GM18511 (cell line): ENCODE measurements at regions not wholly inside any gene's neighbourhood (a gene's known extent, or its start where the extent isn't known, plus 50 kb on each side); places are given as distances from the start of the nearest gene placed in this dataset.

Experiments
- ATAC-seq: cut with Tn5 transposase; IDR thresholded peaks from one replicate; pipeline ENCODE4 v1.9.1; 2021; ENCODE audit warnings: mild to moderate bottlenecking, moderate library complexity; ENCODE audit not compliant: unreplicated experiment

- ATAC-seq: no peak
Observed at GRCh38 chr13:54150851-54151250, 1122.2 kb downstream of the OLFM4 start.

DNA sequence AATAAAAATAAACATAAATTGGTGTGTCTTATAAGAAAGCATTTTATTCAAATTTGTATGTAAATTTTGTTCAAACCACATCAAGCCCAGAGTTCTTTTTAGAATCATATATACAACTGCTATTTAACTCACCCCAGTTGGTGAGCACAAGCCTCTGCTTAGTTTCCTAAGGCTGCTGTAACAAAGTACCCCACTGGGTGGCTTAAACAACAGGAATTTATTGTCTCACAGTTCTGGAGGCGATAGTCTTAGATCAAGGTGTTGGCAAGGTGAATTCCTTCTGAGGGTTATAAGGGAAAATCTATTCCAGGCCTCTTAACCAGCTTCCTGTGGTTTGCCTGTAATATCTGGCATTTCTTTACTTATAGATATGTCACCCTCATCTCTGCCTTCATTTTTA, 1133.5 kb downstream of the OLFM4 start:
- no peak for ATAC-seq

- no peak for ATAC-seq
Observed at GRCh38 chr13:54165581-54166215, 1137.1 kb downstream of the OLFM4 start.

DNA sequence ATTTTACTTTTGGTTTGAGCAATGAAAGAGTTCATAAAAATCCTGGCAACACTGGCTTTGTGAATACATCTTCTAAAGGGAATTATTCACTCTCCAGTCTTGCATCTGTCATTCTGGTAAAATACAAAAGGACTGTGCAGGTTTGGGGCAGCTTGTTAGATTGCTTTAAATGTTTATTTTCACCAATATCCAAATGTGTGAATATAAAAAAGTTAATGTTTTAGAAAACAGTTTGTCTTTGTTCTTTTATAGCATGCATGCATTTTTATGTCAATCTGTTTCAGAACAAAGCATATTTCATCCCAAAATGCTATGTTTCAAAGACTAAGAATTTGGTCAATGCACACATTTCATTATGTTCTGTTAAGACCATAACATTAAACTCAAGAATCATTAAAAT, 1145.4 kb downstream of the OLFM4 start:
- ATAC-seq: no peak

DNA sequence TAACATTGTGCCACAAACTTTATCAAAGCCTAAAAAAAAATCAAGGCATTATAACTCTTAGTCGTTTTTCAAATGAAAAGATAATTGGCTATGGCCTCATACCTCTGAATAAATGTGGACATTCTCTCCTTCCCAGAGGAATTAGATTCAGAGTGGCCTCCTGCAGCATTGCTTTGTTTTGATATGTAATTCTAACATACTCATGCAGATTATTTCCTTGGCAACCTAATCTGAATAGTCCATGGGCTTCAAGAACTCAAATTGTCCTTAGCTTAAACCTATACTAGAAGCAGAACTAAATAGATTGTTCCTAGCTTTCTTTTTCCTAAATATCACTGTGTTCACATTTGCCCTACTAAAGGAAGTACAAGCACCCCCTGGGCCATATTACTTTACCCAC, 1146.9 kb downstream of the OLFM4 start:
- ATAC-seq: no peak

- no peak for ATAC-seq
Observed at GRCh38 chr13:54177466-54177865, 1148.9 kb downstream of the OLFM4 start.

DNA sequence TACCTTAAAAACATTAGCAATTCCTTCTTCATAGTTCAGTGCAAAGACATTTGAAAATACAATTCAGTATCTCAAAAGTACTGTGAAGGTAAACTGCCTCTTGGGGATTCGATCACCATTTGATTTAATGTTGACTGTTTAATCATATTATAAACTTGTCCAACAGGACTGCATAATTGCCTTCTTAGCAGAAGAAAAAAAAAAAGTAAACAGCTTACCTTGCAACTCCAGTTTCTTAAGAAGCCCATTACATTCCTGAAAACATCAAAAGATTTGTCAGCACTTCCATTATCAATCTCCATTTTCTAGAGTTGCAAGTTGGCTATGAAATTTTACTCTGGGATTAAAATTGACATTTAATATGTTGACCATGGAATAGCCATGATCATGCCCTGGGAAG, 1154.6 kb downstream of the OLFM4 start:
- no peak for ATAC-seq

DNA sequence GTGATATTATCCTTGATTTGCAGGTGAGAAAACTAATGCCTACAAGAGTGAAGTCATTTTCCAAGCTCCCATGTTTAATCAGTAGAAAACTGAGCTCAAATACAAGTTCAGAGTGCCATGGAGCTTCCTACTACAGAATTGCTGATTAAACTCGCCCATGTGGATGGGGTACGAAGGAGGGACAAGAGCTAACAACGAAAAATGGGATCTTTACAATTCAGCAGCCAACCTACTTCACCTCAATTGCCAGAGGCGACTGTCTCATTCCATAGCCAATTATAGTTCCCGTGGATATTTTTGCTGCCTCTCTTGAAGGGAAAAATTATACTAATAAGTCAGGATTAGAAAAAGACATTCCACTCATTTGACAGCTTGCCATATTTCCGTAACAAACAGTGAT, 1155.1 kb downstream of the OLFM4 start:
- ATAC-seq: no peak

- ATAC-seq: no peak
Observed at GRCh38 chr13:54184576-54184975, 1156.0 kb downstream of the OLFM4 start.

DNA sequence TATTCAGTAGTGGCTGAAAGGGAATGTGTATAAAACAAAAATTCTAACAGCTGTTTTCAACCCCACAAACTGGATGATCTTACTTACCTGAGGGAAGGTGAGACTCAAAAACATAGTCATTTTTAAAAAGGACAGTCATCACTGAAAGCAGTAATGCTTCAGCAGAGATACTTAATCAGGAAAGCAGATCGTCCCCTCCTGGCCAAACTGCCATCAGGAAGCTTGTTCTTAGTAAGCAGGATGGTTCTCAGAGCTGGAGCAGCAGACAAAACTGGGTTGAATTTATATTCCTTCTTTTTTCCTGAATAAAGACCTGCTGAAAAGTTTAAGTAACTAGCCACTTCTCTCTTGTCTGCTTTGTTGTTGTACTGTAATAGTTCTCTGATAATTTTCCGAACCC, 1156.5 kb downstream of the OLFM4 start:
- no peak for ATAC-seq

GRCh38 chr13:54185785-54186184, 1157.2 kb downstream of the OLFM4 start:
- no peak for ATAC-seq

DNA sequence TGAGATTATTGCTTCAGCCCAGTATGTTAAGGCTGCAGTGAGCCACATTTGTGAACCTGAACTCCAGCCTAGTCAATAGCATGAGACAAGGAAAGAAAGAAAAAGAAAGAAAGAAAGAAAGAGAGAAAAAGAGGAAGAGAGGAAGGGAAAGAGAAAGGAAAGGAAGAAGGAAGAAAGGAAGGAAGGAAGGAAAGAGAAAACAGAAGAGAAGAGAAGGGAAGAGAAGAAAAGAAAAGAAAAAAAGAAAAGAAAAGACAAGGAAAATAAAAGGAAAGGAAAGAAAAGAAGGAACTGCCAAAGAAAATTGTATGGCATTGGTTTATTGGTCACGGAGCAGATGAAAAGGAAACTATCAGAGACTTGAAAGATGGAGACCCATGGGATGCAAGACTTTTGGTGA, 1158.8 kb downstream of the OLFM4 start:
- no peak for ATAC-seq

DNA sequence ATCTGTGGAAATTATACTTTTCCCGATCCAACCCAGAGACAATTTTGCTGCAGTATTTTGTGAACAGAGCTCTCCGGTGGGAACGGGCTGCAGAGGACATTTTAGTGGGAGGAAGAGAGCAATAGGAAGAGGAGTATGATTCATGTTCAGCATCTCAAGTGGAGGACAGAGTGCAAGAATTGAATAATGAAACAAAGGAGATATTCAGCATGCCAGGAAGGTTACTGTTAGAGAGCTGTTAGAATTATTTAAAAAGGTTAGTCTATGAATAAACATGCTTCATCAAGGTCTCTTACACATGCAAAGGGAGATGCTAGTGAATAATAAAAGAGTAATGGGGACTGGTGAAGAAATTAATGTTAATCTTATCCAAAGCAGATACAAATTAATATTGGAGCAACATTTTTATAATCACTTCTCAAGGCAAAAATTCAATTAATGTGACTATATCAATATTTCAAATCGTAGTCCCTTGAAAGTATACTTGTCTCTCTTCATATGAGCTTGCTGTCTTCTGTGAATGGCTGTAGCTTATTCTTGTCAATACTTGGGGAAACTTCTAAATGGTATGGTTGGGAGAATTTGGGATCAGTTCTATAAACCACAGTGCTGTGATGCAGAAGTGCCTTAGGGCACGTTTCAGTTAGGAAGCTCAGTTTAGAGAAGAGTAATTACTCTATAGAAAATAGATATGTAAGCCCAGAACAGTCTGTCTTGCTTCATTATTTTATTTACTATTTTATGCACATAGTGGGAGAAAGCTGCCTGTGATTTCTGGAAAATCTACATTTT, 1165.8 kb downstream of the OLFM4 start:
- ATAC-seq: no peak

DNA sequence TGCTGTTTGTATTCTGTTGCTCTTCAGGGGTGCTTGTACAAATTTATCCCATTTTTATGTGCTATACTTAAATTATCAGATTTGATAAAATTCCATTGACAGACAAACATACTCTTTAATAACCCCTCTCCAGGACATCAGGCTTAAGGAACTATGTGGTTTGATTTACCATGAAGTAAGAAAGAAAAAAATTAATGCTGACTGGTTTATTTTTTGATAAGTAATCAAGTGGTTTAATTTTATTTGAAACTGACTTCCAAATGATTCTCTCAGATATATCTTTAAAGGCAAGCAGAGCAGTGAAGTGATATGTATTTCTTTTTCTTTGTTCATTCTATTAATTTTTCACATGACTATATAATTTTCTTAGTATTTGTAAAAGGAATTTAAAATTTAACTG, 1168.1 kb downstream of the OLFM4 start:
- ATAC-seq: no peak

DNA sequence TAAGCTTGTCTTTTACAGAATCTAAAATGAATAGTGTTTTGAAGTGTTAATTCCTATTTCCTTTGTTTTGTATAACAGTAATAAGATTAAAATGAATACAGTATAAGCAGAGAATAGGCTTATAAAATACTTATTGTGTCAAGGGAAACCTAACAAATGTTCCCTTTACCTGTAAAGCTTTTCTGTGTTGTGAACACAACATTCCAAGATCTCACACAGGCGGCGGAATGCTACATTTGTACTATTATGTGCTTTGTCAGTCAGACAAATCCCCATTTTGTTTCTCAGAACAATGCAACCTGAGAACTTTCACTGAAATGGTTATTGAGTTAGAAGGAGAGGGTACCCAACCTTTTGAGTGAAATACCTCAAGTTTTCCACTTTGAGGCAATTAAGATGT, 1170.3 kb downstream of the OLFM4 start:
- no peak for ATAC-seq

DNA sequence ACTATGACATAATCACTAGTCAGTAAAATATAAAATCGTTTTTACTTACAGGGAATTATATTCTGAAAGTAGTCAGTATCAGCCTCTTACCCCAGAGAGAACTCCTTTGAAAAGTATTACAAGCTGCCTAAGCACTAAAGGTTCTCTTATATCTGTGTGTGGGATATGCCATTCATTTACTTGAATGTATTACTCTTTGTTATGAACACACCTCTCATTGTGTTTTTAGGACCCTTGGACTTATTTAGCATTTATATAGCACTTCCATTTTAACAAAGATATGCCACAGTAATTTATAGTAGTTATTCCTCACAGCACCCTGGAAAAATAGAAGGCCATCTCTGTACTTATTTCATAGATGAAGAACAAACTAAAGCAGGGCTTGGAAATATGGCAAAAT, 1178.0 kb downstream of the OLFM4 start:
- ATAC-seq: no peak

DNA sequence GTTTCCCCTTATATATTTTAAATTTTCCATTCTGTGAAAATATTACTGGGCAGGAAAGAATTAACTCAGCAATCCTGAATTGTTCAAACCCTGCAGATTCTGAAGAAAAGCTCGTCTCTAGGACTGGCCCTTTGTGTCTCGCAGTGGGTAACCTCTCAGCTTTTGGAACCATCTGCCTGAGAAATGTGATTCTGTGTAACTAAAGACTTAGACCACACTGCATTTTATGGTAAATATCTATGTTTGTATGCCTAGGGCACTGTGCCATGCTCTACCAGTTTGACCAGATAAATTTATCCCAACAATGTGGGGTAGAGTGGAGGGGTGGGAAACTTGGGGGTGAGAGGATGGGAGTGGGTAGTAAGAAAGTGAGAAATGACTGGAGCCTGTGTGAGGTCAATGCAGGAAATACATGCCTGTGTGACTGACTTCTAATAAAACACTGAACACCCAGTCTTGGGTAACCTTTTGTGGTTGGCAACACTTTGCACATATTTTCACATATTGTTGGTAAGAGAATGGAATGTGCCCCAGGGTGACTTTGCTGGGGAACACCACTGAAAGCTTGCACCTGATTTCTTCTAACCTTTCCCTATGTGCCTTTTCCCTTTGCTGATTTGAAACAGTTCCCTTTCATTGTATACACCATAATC, 1181.9 kb downstream of the OLFM4 start:
- no peak for ATAC-seq

GRCh38 chr13:54216221-54216620, 1187.6 kb downstream of the OLFM4 start:
- ATAC-seq: no peak

DNA sequence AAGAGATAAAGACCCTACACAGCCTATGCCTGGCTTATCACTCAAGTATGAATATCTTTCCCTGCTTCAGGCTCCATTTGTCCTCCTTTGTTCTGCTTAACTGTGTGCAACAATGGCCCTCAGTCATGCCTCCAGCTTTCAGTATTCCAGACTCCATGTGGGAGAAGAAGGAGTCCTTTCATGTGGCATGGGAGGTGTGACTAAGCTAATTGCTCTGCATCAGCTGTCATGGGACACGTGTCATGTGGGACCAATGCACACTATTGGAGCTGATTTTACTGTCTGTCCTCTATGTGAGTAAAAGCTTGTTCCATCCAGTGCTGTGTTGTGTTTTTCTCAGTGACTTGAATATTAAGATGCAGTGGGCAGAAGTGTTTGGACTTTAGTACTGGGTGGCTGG, 1198.3 kb downstream of the OLFM4 start:
- no peak for ATAC-seq

GRCh38 chr13:54232700-54233099, 1204.1 kb downstream of the OLFM4 start:
- ATAC-seq: no peak

GRCh38 chr13:54234607-54235006, 1206.0 kb downstream of the OLFM4 start:
- ATAC-seq: no peak

DNA sequence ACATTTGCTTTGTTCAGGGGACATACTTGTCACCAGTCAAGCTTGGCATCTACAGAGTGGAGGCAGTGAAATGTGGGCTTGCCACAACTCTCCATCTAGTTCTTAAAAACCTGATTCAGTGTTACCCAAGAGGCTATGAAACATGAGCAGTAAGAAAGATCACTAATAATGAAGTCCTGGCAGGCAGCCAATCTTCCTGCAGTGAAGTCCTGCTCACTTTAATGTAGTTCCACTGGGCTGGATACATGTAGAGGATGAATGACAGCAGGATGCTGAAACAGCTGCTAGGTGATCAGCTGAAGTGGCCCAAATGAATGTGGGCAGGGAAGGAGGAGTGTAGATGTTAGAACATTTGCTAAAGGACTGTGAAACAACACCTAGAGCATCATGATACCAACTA, 1213.1 kb downstream of the OLFM4 start:
- ATAC-seq: no peak
